GM23338 (cell line): ENCODE measurements at regions not wholly inside any gene's neighbourhood (a gene's known extent, or its start where the extent isn't known, plus 50 kb on each side); places are given as distances from the start of the nearest gene placed in this dataset.

Source experiments
- ATAC-seq: fragments of 200-7000 bp; cut with Tn5 transposase; 3 replicates; pipeline ENCODE4 v1.9.1; 2020
- DNase-seq: peaks from one replicate; pipeline ENCODE4 v3.0.0-alpha.2; 2015; ENCODE audit warnings: low spot score
- H2AFZ ChIP-seq: fragments of 200-600 bp; sonication (generic); 2 replicates; pipeline ENCODE4 v1.8.0; 2016; ENCODE audit warnings: antibody characterized with exemption, mild to moderate bottlenecking, moderate library complexity
- H3F3A ChIP-seq: fragments of 200-600 bp; sonication (generic); replicated peaks from 2 replicates; pipeline ENCODE4 v1.8.0; 2017; ENCODE audit warnings: antibody characterized with exemption, mixed run types, low read depth
- H3K27ac ChIP-seq: fragments of 200-600 bp; sonication (generic); 2 replicates; pipeline ENCODE4 v1.6.1; 2016; ENCODE audit warnings: low read depth
- H3K27me3 ChIP-seq: fragments of 200-600 bp; sonication (generic); 2 replicates; pipeline ENCODE4 v1.8.0; 2016; ENCODE audit warnings: mild to moderate bottlenecking, mixed run types, moderate library complexity; ENCODE audit not compliant: insufficient read depth
- H3K36me3 ChIP-seq: fragments of 200-600 bp; sonication (generic); 2 replicates; pipeline ENCODE4 v1.8.0; 2016; ENCODE audit warnings: mild to moderate bottlenecking; ENCODE audit not compliant: insufficient read depth
- H3K4me1 ChIP-seq: fragments of 200-600 bp; sonication (generic); 2 replicates; pipeline ENCODE4 v1.8.0; 2016; ENCODE audit warnings: mild to moderate bottlenecking, moderate library complexity; ENCODE audit not compliant: insufficient read depth
- H3K4me2 ChIP-seq: fragments of 200-600 bp; sonication (generic); 2 replicates; pipeline ENCODE4 v1.7.1; 2017; ENCODE audit warnings: mixed run types
- H3K4me3 ChIP-seq: fragments of 200-600 bp; sonication (generic); 2 replicates; pipeline ENCODE4 v1.6.1; 2016; ENCODE audit warnings: mixed run types
- H3K79me2 ChIP-seq: fragments of 200-600 bp; sonication (generic); replicated peaks from 2 replicates; pipeline ENCODE4 v1.8.0; 2017; ENCODE audit warnings: mild to moderate bottlenecking; ENCODE audit not compliant: insufficient read depth
- H3K9me2 ChIP-seq: fragments of 200-600 bp; sonication (generic); 2 replicates; pipeline ENCODE4 v1.8.0; 2017; ENCODE audit not compliant: insufficient read depth
- H4K20me1 ChIP-seq: fragments of 200-600 bp; sonication (generic); replicated peaks from 2 replicates; pipeline ENCODE4 v1.8.0; 2017; ENCODE audit warnings: mild to moderate bottlenecking; ENCODE audit not compliant: insufficient read depth
- H3K27ac Mint-ChIP-seq: 2 replicates; pipeline ENCODE4 v1.8.0; 2020; ENCODE audit warnings: inconsistent platforms, mild to moderate bottlenecking, moderate library complexity, mixed read lengths
- H3K27me3 Mint-ChIP-seq: 3 replicates; pipeline ENCODE4 v1.8.0; 2022; ENCODE audit warnings: low read depth, mild to moderate bottlenecking, moderate library complexity, mixed read lengths, inconsistent platforms; ENCODE audit not compliant: insufficient read depth, poor library complexity
- H3K36me3 Mint-ChIP-seq: 3 replicates; pipeline ENCODE4 v1.8.0; 2021; ENCODE audit warnings: low read depth, mild to moderate bottlenecking, inconsistent platforms, moderate library complexity, mixed read lengths
- H3K4me1 Mint-ChIP-seq: 3 replicates; pipeline ENCODE4 v1.8.0; 2020; ENCODE audit warnings: mild to moderate bottlenecking, inconsistent platforms, mixed read lengths
- H3K4me3 Mint-ChIP-seq: 3 replicates; pipeline ENCODE4 v1.8.0; 2021; ENCODE audit warnings: moderate library complexity, mild to moderate bottlenecking, inconsistent platforms, mixed read lengths
- H3K9me3 Mint-ChIP-seq: 3 replicates; pipeline ENCODE4 v1.8.0; 2020; ENCODE audit warnings: moderate library complexity, mild to moderate bottlenecking, inconsistent platforms, mixed read lengths
- CTCF ChIP-seq, 2 experiments: fragments of 200-600 bp in 1 of 2; sonication (generic) in 1 of 2; conservative IDR thresholded peaks; 2 replicates each; pipeline versions ENCODE4 v1.5.1 to v1.6.1; 2016 to 2017; ENCODE audit warnings: antibody characterized with exemption in 2 of 2, low read depth in 2 of 2, mild to moderate bottlenecking in 2 of 2, moderate library complexity in 1 of 2
- ETS1 ChIP-seq: IDR thresholded peaks from 2 replicates; pipeline ENCODE4 v1.6.1; 2016; ENCODE audit warnings: antibody characterized with exemption
- REST ChIP-seq: IDR thresholded peaks from one replicate; pipeline ENCODE4 v1.6.1; 2018; ENCODE audit warnings: antibody characterized with exemption; ENCODE audit not compliant: unreplicated experiment
- STAT1 ChIP-seq: IDR thresholded peaks from one replicate; pipeline ENCODE4 v1.6.1; 2016; ENCODE audit warnings: antibody characterized with exemption; ENCODE audit not compliant: unreplicated experiment
- ZNF114 ChIP-seq: fragments of 250-450 bp; sonication (Bioruptor Pico); IDR thresholded peaks from 2 replicates; pipeline ENCODE4 v1.5.0; 2020; ENCODE audit warnings: mild to moderate bottlenecking, moderate library complexity
- ZNF462 ChIP-seq: fragments of 250-450 bp; sonication (Bioruptor Pico); IDR thresholded peaks from 2 replicates; pipeline ENCODE4 v1.5.0; 2020; ENCODE audit warnings: mild to moderate bottlenecking, moderate library complexity

GRCh38 chr1:234914606-234915290 is 213.9 kb downstream of the TOMM20 start:
- DNase-seq (no peak), ATAC-seq (no peak)
- H3K27me3 ChIP-seq, result no peaks in the 10 kb centered on the region
- peaks cover 27% of the 10 kb centered on the region for H3K4me1 ChIP-seq
- no peak overlapping the region for H3K4me3 ChIP-seq
- H3K36me3 ChIP-seq, result no peaks in the 10 kb centered on the region
- Mint-ChIP-seq H3K27me3 (peaks cover 18% of the 10 kb centered on the region), H3K36me3 (0 out of 3 replicates have a peak, but pooled peaks cover 5% of the 10 kb centered on the region), H3K9me3 (peaks cover 7% of the 10 kb centered on the region; the same call in 2 of the 3 replicates), H3K27ac (no peak overlapping the region), H3K4me3 (no peak overlapping the region), H3K4me1 (peaks cover 37% of the 10 kb centered on the region)
- TF ChIP-seq ETS1 (no peak), ZNF114 (CRISPR knock-in tag) (no peak), CTCF (conservative IDR thresholded peaks at IDR 0.05; ENCODE audit: low read depth in 2 of 2) (no peak), STAT1 (no peak)
- H3K79me2 ChIP-seq, result no peaks in the 10 kb centered on the region
- H3K27ac ChIP-seq, result no peak overlapping the region
- H3K9me2 ChIP-seq, result peaks cover 9% of the 10 kb centered on the region
- H3K4me2 ChIP-seq, result no peak overlapping the region
- H4K20me1 ChIP-seq, result no peaks in the 10 kb centered on the region
- H3F3A ChIP-seq, result no peaks in the 10 kb centered on the region
- no peak overlapping the region for H2AFZ ChIP-seq

GRCh38 chr1:234913771-234914170 is 214.9 kb downstream of the TOMM20 start:
- Histone ChIP-seq H2AFZ (0 out of 2 replicates have a peak overlapping the region, but pooled peaks have one; percentile 49), H3F3A (no peaks in the 10 kb centered on the region), H3K9me2 (peaks cover 9% of the 10 kb centered on the region), H3K4me1 (peaks cover 25% of the 10 kb centered on the region), H3K79me2 (no peaks in the 10 kb centered on the region), H3K27ac (no peak overlapping the region), H3K27me3 (no peaks in the 10 kb centered on the region), H4K20me1 (no peaks in the 10 kb centered on the region), H3K4me3 (no peak overlapping the region), H3K4me2 (peak overlapping the region; percentile 49; the same call in 1 of the 2 replicates), H3K36me3 (no peaks in the 10 kb centered on the region)
- Mint-ChIP-seq H3K4me3 (no peak overlapping the region), H3K27ac (no peak overlapping the region; the same call in 1 of the 2 replicates), H3K4me1 (peaks cover 30% of the 10 kb centered on the region), H3K27me3 (peaks cover 18% of the 10 kb centered on the region), H3K9me3 (peaks cover 7% of the 10 kb centered on the region; the same call in 2 of the 3 replicates), H3K36me3 (0 out of 3 replicates have a peak, but pooled peaks cover 5% of the 10 kb centered on the region)
- TF ChIP-seq REST (no peak), ZNF462 (CRISPR knock-in tag) (peak; percentile 56; the same call in 1 of the 2 replicates), ZNF114 (CRISPR knock-in tag) (peak; percentile 47; the same call in 1 of the 2 replicates)
- ATAC-seq (peak; percentile 71), DNase-seq (peak; percentile 28)
